ENCODE measurements at regions not wholly inside any gene's neighbourhood (a gene's known extent, or its start where the extent isn't known, plus 50 kb on each side); places are given as distances from the start of the nearest gene placed in this dataset.

- no peaks in the 10 kb centered on the region for H3K9me2 ChIP-seq (replicated peaks; ENCODE audit: insufficient read depth, low read length)
- DNase-seq = no peak
These were observed 236.4 kb upstream of the MID1 start for GRCh38 chrX:10856797-10857196.

GRCh38 chrX:10859353-10859752 is 239.0 kb upstream of the MID1 start:
- no peak overlapping the region for H3K4me3 ChIP-seq (ENCODE audit: low read length)
- no peaks in the 10 kb centered on the region for H3K27me3 ChIP-seq (ENCODE audit: low read length)
- H3K9me3 ChIP-seq (ENCODE audit: low read length) = 0 out of 2 replicates have a peak, but pooled peaks cover 3% of the 10 kb centered on the region
- H4K20me1 ChIP-seq (ENCODE audit: insufficient read depth, low read depth, low read length) = no peaks in the 10 kb centered on the region
- H2AFZ ChIP-seq (ENCODE audit: low read length) = no peak overlapping the region
- H3K9me2 ChIP-seq (replicated peaks; ENCODE audit: insufficient read depth, low read length) = no peaks in the 10 kb centered on the region
- H3K36me3 ChIP-seq (ENCODE audit: insufficient read depth, low read length) = no peaks in the 10 kb centered on the region
- H3K79me2 ChIP-seq (ENCODE audit: low read length) = no peaks in the 10 kb centered on the region
- no peak overlapping the region for H3K4me2 ChIP-seq (ENCODE audit: low read depth, low read length, poor library complexity, severe bottlenecking)
- DNase-seq = no peak
- no peaks in the 10 kb centered on the region for H3K4me1 ChIP-seq (ENCODE audit: low read length)
- no peak overlapping the region for H3K9ac ChIP-seq (ENCODE audit: low read length)
- no peak overlapping the region for H3K27ac ChIP-seq (ENCODE audit: low read length)

More at GRCh38 chrX:10856797-10857196, 236.4 kb upstream of the MID1 start:
- no peaks in the 10 kb centered on the region for H3K79me2 ChIP-seq (ENCODE audit: low read length)
- no peak overlapping the region for H3K27ac ChIP-seq (ENCODE audit: low read length)
- H3K9ac ChIP-seq (ENCODE audit: low read length) = no peak overlapping the region
- no peaks in the 10 kb centered on the region for H4K20me1 ChIP-seq (ENCODE audit: insufficient read depth, low read depth, low read length)
- no peak overlapping the region for H2AFZ ChIP-seq (ENCODE audit: low read length)
- no peak overlapping the region for H3K4me2 ChIP-seq (ENCODE audit: low read depth, low read length, poor library complexity, severe bottlenecking)
- H3K9me3 ChIP-seq (ENCODE audit: low read length) = 0 out of 2 replicates have a peak, but pooled peaks cover under 1% of the 10 kb centered on the region
- H3K27me3 ChIP-seq (ENCODE audit: low read length) = no peaks in the 10 kb centered on the region
- no peak overlapping the region for H3K4me3 ChIP-seq (ENCODE audit: low read length)
- H3K4me1 ChIP-seq (ENCODE audit: low read length) = no peaks in the 10 kb centered on the region
- H3K36me3 ChIP-seq (ENCODE audit: insufficient read depth, low read length) = no peaks in the 10 kb centered on the region

- no peak for DNase-seq
- Histone ChIP-seq H3K4me1 (ENCODE audit: low read length) (no peaks in the 10 kb centered on the region), H2AFZ (ENCODE audit: low read length) (no peak overlapping the region), H3K4me2 (ENCODE audit: low read depth, low read length, poor library complexity, severe bottlenecking) (no peak overlapping the region), H3K9me2 (replicated peaks; ENCODE audit: insufficient read depth, low read length) (no peaks in the 10 kb centered on the region), H3K79me2 (ENCODE audit: low read length) (no peaks in the 10 kb centered on the region), H3K9me3 (ENCODE audit: low read length) (no peaks in the 10 kb centered on the region), H3K27me3 (ENCODE audit: low read length) (no peaks in the 10 kb centered on the region), H3K4me3 (ENCODE audit: low read length) (no peak overlapping the region), H3K9ac (ENCODE audit: low read length) (no peak overlapping the region), H4K20me1 (ENCODE audit: insufficient read depth, low read depth, low read length) (no peaks in the 10 kb centered on the region), H3K27ac (ENCODE audit: low read length) (no peak overlapping the region), H3K36me3 (ENCODE audit: insufficient read depth, low read length) (no peaks in the 10 kb centered on the region)
These were observed 235.1 kb upstream of the HCCS start for GRCh38 chrX:10875995-10876394.

GRCh38 chrX:10882484-10882883 is 228.6 kb upstream of the HCCS start:
- H3K36me3 ChIP-seq (ENCODE audit: insufficient read depth, low read length) = no peaks in the 10 kb centered on the region
- H3K79me2 ChIP-seq (ENCODE audit: low read length) = no peaks in the 10 kb centered on the region
- no peak overlapping the region for H3K4me2 ChIP-seq (ENCODE audit: low read depth, low read length, poor library complexity, severe bottlenecking)

GRCh38 chrX:10884246-10884645 is 226.9 kb upstream of the HCCS start:
- DNase-seq = no peak
- Histone ChIP-seq H3K4me2 (ENCODE audit: low read depth, low read length, poor library complexity, severe bottlenecking) (no peak overlapping the region), H3K9me2 (replicated peaks; ENCODE audit: insufficient read depth, low read length) (no peaks in the 10 kb centered on the region), H3K36me3 (ENCODE audit: insufficient read depth, low read length) (no peaks in the 10 kb centered on the region), H3K4me3 (ENCODE audit: low read length) (no peak overlapping the region), H2AFZ (ENCODE audit: low read length) (no peak overlapping the region), H3K27ac (ENCODE audit: low read length) (no peak overlapping the region), H4K20me1 (ENCODE audit: insufficient read depth, low read depth, low read length) (no peaks in the 10 kb centered on the region), H3K27me3 (ENCODE audit: low read length) (no peaks in the 10 kb centered on the region), H3K79me2 (ENCODE audit: low read length) (no peaks in the 10 kb centered on the region), H3K9ac (ENCODE audit: low read length) (no peak overlapping the region), H3K9me3 (ENCODE audit: low read length) (peaks cover 3% of the 10 kb centered on the region; the same call in 1 of the 2 replicates), H3K4me1 (ENCODE audit: low read length) (no peaks in the 10 kb centered on the region)

More at GRCh38 chrX:10882484-10882883, 228.6 kb upstream of the HCCS start:
- no peak overlapping the region for H3K4me3 ChIP-seq (ENCODE audit: low read length)
- peaks cover 3% of the 10 kb centered on the region; the same call in 1 of the 2 replicates for H3K9me3 ChIP-seq (ENCODE audit: low read length)
- no peaks in the 10 kb centered on the region for H4K20me1 ChIP-seq (ENCODE audit: insufficient read depth, low read depth, low read length)
- no peak overlapping the region for H2AFZ ChIP-seq (ENCODE audit: low read length)
- H3K4me1 ChIP-seq (ENCODE audit: low read length) = no peaks in the 10 kb centered on the region
- H3K9ac ChIP-seq (ENCODE audit: low read length) = no peak overlapping the region
- H3K9me2 ChIP-seq (replicated peaks; ENCODE audit: insufficient read depth, low read length) = no peaks in the 10 kb centered on the region
- H3K27ac ChIP-seq (ENCODE audit: low read length) = no peak overlapping the region
- H3K27me3 ChIP-seq (ENCODE audit: low read length) = no peaks in the 10 kb centered on the region
- DNase-seq = no peak

- no peak for DNase-seq
- H3K36me3 ChIP-seq (ENCODE audit: insufficient read depth, low read length) = no peaks in the 10 kb centered on the region
These were observed 218.4 kb upstream of the HCCS start for GRCh38 chrX:10892621-10893225.

GRCh38 chrX:10893366-10893765 is 217.8 kb upstream of the HCCS start:
- no peaks in the 10 kb centered on the region for H3K79me2 ChIP-seq (ENCODE audit: low read length)
- no peak overlapping the region for H3K4me2 ChIP-seq (ENCODE audit: low read depth, low read length, poor library complexity, severe bottlenecking)
- no peak overlapping the region for H3K4me3 ChIP-seq (ENCODE audit: low read length)
- no peaks in the 10 kb centered on the region for H3K4me1 ChIP-seq (ENCODE audit: low read length)
- H4K20me1 ChIP-seq (ENCODE audit: insufficient read depth, low read depth, low read length) = no peaks in the 10 kb centered on the region
- DNase-seq = no peak
- H2AFZ ChIP-seq (ENCODE audit: low read length) = no peak overlapping the region
- peaks cover 2% of the 10 kb centered on the region; the same call in 1 of the 2 replicates for H3K9me3 ChIP-seq (ENCODE audit: low read length)
- H3K9ac ChIP-seq (ENCODE audit: low read length) = no peak overlapping the region
- H3K27me3 ChIP-seq (ENCODE audit: low read length) = no peaks in the 10 kb centered on the region
- H3K36me3 ChIP-seq (ENCODE audit: insufficient read depth, low read length) = no peaks in the 10 kb centered on the region
- no peaks in the 10 kb centered on the region for H3K9me2 ChIP-seq (replicated peaks; ENCODE audit: insufficient read depth, low read length)
- H3K27ac ChIP-seq (ENCODE audit: low read length) = no peak overlapping the region

More at GRCh38 chrX:10892621-10893225, 218.4 kb upstream of the HCCS start:
- no peaks in the 10 kb centered on the region for H3K9me3 ChIP-seq (ENCODE audit: low read length)
- H2AFZ ChIP-seq (ENCODE audit: low read length) = no peak overlapping the region
- H3K9me2 ChIP-seq (replicated peaks; ENCODE audit: insufficient read depth, low read length) = no peaks in the 10 kb centered on the region
- no peak overlapping the region for H3K4me2 ChIP-seq (ENCODE audit: low read depth, low read length, poor library complexity, severe bottlenecking)
- H3K4me1 ChIP-seq (ENCODE audit: low read length) = no peaks in the 10 kb centered on the region
- no peak overlapping the region for H3K9ac ChIP-seq (ENCODE audit: low read length)
- H3K4me3 ChIP-seq (ENCODE audit: low read length) = no peak overlapping the region
- H4K20me1 ChIP-seq (ENCODE audit: insufficient read depth, low read depth, low read length) = no peaks in the 10 kb centered on the region
- H3K27me3 ChIP-seq (ENCODE audit: low read length) = no peaks in the 10 kb centered on the region
- no peaks in the 10 kb centered on the region for H3K79me2 ChIP-seq (ENCODE audit: low read length)
- no peak overlapping the region for H3K27ac ChIP-seq (ENCODE audit: low read length)

GRCh38 chrX:10893976-10894375 is 217.2 kb upstream of the HCCS start:
- Histone ChIP-seq H3K4me3 (ENCODE audit: low read length) (no peak overlapping the region), H2AFZ (ENCODE audit: low read length) (no peak overlapping the region), H3K36me3 (ENCODE audit: insufficient read depth, low read length) (no peaks in the 10 kb centered on the region), H4K20me1 (ENCODE audit: insufficient read depth, low read depth, low read length) (no peaks in the 10 kb centered on the region), H3K4me1 (ENCODE audit: low read length) (no peaks in the 10 kb centered on the region), H3K9me3 (ENCODE audit: low read length) (peaks cover 5% of the 10 kb centered on the region; the same call in 1 of the 2 replicates), H3K27me3 (ENCODE audit: low read length) (no peaks in the 10 kb centered on the region), H3K79me2 (ENCODE audit: low read length) (no peaks in the 10 kb centered on the region), H3K9me2 (replicated peaks; ENCODE audit: insufficient read depth, low read length) (no peaks in the 10 kb centered on the region), H3K4me2 (ENCODE audit: low read depth, low read length, poor library complexity, severe bottlenecking) (no peak overlapping the region), H3K27ac (ENCODE audit: low read length) (no peak overlapping the region), H3K9ac (ENCODE audit: low read length) (no peak overlapping the region)
- no peak for DNase-seq

Measured in Karpas-422 (cell line).